Frontal cortex (tissue), 3 donors: ENCODE measurements at regions not wholly inside any gene's neighbourhood (a gene's known extent, or its start where the extent isn't known, plus 50 kb on each side); places are given as distances from the start of the nearest gene placed in this dataset.

Experiments used
- DNase-seq, 2 donors: peaks; one replicate each; pipeline ENCODE4 v3.0.0; 2012; ENCODE audit warnings: low spot score in 2 of 2
- FAIRE-seq: peaks from 2 replicates; lab custom pipeline; 2012; peaks lifted over from hg19 to GRCh38; lab: Jason Lieb, UNC
- donor health status: control.
- donor health status: control.
- donor health status: control.

DNA sequence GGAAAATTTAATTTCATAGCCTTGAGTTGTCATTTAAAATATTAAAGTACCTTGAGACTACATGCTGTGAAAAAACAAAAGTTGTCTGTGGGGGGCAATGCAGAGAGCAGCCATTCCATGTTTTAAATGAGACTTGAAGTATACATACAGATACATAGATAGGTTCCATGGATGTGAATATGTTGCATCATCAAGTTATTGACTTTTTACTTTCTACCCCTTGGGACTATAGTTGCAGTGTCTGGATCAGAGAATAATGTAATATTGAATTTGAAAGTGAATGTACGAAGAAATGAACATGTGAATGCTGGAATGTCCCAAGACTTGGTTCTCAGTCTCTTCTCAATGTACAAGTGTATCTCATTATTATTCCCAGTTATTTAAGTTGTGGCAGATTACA lies 751.0 kb downstream of the MRPL39 start:
- DNase-seq (no peak), FAIRE-seq (no peak)

DNA sequence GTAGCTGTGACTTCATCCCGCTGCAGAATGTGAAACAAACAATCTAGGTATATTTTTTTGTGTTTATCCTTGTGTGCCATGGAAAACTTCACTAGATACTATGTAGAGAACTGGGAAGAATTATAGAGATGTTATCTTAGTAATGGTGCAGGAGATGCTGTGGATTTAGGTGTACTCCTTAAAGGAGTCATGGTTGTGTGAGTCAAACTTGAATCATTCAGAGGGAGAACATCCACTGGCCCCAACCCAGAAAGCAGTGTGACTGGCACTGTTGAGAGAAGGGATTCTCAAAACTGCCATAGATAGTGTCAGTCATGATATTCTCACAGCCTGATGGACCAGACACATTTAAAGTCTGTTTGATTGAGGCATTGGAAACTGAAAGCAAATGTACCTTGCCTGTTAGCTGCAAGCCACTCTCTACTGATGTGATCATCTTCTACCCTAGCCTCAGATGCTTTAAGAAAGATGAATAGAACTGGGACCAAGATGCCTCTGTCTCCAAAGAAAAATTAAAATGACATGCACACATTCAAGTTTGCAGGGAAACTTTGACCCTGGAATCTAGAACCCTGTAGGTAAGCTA lies 754.6 kb downstream of the MRPL39 start:
- no peak for FAIRE-seq
- no peak for DNase-seq

DNA sequence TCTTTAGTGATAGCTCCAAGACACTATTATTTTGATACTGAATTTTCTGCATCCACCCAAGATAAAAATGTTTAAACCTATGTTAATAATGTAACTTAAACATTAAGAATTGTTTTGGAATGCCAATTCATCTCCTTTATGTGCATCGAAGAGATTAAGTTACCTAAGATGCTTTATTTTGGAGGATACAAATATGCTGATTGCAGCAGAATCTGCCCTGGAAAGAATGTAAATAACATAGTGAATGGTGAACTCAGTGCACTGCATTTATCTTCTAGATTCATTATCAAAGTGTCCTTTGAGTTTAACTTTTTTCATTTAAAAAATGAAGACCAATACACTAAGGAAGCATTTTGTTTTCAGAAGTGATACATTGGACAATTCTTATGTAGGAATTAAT lies 757.2 kb downstream of the MRPL39 start:
- DNase-seq, result no peak

DNA sequence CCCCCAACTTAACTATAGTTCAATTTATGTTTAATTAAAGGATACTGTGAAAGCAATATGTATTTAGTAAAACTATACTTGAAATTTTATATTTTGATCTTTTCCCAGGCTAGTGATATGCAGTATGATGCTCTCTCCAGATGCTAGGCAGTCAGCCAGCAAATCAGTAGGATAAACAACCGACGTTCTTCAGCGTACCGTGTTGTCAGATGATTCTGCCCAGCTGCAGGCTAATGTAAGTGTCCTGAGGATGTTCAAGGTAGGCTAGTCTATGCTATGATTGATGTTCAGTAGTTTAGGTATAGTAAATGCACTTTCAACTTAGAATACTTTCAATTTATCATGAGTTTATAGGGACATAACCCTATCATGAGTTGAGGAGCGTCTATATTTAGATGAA lies 762.6 kb downstream of the MRPL39 start:
- FAIRE-seq, result no peak

More for the DNA sequence above, 757.2 kb downstream of the MRPL39 start:
- FAIRE-seq, result no peak

DNA sequence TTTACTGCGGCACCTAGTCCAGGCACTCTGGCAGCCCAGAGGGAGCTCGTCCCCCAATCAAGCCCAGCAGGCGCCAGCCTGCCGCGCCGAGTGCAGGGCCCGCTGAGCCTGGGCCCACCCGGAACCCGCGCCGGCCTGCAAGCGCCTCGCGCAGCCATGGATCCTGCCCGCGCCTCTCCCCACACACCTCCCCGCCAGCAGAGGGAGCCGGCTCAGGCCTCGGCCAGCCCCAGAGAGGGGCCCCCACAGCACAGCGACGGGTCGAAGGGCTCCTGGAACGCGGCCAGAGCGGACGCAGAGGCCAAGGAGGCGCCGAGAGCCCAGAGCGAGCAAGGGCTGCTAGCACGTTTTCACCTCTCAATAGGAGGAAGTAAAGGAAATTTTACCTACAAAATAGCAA lies 767.0 kb downstream of the MRPL39 start:
- FAIRE-seq (no peak), DNase-seq (no peak)

More for the DNA sequence above, 762.6 kb downstream of the MRPL39 start:
- DNase-seq, result no peak

DNA sequence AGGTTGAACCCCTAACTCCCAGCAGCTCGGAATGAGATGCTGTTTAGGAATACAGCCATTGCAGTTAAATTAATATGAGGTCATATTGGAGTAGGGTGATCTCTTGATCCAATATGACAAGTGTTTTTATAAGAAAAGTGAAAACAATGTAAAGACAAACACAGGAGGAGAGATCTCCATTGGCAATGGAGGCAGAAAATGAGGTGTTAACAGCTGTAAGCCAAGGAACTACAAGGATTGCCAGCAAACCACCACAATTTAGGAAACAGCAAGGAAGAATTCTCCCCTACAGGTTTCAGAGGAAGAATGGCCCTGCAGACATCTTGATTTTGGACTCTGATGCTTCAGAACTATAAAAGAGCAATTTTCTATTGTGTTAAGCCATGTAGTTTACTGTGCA lies 774.3 kb downstream of the MRPL39 start:
- no peak for FAIRE-seq

DNA sequence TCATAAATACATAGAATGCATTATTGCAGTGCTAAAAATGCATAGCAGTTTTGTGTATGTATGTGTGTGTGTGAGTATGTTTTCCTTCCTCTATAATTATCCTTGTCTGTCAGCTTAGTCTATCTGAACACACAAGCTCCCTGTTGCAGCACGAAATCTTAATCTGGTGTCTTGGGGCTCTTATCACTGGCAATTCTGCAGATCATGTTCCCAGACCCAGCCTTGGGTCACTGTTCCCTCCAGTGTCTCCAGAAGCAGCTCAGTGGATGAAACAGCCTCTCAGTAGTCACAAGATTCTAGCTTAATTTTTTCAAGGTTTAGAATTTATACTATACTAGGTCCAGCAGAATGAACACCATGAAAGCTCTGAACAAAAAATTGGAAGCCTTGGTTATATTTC lies 777.9 kb downstream of the MRPL39 start:
- no peak for DNase-seq
- FAIRE-seq, result no peak

More for the DNA sequence above, 774.3 kb downstream of the MRPL39 start:
- no peak for DNase-seq

DNA sequence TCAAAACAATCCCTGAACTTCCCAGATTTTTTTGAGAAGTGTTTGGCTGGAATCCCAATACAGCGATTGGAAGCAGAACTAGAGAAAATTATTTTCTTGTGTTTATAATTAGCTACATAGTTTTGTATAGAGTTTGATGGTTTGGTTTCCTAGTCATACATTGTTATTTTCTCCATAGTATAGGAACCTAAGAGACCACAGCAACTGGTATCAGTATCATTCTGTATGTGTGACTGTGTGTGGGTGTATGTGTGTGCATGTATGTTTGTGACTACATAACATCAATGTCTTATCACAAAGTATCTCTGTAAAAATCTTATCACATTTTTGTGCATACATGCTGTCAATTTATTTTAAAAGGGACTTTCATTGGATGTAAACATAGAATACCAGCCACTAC lies 780.5 kb downstream of the MRPL39 start:
- DNase-seq, result no peak
- no peak for FAIRE-seq

DNA sequence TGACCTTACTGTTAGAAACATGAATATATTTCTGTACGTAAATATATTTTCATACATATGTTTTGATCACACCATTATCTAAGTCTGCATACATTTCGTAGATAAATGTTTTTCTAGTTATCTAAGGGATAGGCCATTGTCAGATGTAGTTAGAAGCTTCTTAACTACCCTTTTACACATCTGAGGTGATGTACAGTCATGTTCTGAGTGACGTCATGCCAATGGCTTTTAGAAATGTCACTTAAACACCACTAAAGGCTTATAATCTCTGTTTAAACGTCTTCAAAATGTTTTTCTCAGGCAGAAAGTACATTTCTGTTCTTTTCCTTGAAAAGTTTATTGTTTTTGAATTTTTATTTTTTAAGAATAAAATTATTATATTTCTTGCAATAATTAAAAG lies 781.9 kb downstream of the MRPL39 start:
- DNase-seq (no peak), FAIRE-seq (no peak)

DNA sequence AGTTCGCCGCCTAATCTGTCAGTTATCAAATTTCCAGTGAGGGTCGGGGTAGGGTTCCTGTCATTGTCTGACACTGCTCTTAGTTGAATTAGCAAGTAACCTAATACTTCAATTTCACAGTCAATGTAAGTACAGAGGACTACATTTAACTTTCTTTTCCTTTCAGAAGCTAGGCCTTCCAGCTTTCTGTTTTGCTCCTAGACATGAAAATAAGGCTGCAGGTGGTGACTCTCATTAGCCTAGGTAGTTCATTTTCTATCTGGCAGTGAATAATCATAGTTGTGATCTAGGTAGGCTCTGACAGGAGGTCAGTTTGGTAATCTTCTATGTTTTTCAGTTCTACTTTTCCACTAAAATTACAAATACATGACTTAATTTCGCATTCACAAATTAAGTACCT lies 783.1 kb downstream of the MRPL39 start:
- FAIRE-seq, result no peak

DNA sequence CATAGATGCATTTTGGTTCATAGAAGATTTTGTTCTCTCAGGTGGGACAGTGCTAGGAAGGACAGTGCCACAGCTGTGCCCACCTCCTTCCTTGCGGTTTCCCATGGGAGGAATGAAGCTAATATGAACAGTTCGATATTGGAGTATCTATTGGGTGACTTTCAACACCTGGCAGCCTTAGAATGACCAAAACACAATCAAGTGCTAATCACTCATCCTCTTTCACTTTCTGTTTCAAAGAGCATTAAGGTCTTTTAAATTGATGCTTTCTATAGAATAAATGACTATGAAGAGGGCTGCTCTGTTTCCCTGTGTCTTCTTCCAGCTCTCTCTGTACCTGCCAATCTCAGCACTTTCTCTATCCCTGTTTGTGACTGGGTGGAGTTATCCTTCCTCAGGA lies 784.0 kb downstream of the MRPL39 start:
- DNase-seq (no peak), FAIRE-seq (no peak)

More for the DNA sequence above, 783.1 kb downstream of the MRPL39 start:
- DNase-seq, result no peak

DNA sequence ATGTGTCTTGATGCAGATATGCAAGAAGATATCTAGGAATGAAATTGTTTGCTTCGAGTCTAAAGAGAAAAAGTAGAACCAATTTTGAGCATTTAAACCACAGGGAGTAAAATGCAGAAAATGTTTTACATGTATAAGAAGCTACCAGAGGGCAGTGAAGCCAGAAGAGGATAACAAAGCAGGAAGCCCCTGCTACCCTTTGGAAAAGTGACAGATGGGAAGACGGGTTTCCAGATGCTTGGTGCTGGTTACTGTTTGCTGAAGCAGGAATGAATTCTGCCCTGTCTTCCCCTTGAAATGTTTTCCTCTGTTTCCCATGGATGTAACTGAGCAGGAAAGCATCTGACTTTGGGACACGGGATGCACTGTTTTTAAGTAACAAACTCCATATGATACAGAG lies 822.2 kb downstream of the MRPL39 start:
- DNase-seq (no peak), FAIRE-seq (no peak)

DNA sequence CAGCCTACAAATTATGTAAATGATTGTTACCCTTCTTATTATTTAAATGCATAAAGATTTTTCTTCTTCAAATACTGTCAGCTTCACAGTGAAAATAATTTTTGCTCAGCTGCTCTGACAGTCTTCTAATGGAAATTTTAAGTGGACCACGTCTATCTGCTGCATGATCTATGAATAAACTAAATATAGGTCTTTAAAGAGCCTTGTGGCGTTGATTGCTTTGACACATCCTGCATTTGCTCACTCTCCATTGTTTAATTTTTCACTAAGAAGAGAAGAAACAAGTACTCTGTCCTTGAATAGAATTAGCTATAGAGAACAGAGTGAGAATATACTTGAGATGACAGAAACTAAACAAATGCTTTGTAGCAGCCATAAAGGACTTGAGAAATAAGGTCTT lies 826.1 kb downstream of the MRPL39 start:
- FAIRE-seq (no peak), DNase-seq (no peak)

DNA sequence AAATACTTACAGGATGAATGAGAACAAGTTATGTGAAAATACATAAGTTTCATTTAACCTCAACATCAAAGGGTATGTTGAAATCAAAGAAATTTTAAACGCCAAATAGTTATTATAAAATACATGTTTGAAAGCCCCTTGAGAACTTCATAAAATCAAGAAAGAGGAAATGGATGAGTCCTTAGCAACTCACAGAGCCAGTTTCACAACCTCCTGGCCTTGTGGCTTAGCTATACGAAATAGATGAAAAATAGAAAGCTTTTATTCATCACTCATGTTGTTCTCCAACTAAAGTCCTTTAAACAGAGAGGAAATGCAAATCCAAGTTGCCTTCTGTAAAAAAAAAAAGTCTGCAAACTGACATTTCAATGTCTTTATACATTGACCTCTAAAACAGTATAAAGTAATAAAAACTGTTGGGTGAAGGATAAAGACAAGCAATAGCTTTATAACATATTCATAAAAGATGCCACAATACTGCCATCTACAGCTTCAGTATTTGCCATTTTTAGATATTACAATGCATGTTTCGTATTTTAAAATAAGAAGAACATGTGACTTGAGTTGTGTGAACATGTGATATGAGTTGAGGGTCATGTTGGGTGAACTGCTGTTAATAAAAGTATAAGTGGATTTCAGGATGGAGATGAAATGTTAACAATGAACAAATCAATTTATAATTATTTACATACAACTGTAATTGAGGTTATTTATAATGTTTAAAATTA lies 847.8 kb downstream of the MRPL39 start:
- FAIRE-seq (no peak), DNase-seq (no peak)

DNA sequence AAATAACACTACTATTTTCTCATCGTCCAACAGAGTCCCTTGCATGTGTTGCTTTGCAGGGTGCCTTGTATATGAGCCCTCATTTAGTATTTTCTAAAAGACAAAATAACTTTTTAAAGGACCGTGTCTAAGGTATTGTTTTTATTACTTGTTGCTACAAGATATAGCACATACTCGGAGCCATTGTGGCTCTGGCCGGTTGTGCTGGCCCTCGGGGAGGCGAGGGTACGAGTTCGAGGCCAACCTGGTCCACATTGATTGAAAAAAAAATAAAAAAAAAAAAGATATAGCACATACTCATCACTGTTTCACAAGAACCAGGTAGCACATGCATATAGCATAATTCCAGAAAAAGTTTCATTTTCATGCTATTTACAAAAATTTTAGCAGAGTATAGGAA lies 869.2 kb downstream of the MRPL39 start:
- no peak for FAIRE-seq
- DNase-seq, result no peak

DNA sequence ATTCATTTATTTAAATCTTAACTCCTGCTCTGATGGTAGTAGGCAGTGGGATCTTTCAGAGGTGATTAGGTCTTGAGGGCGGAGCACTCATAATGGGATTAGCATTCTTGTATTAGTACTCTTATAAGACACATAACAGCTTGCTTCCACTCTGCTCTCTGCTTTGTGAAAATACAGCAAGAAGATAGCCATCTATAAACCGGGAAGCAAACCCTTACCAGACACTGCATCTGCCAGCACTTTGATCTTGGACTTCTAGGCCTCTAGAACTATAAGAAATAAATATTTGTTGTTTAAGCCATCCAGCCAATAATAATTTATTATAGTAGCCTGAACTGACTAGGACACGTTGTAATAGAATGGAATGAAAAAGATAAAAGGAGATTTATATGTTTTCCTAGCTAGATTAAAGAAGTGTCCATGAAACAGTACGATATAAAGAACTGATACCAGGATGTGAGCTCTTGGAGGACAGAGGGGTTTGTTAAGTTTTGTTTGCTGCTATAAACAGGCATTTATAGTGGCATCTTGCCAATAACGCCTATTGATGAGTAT lies 869.9 kb downstream of the MRPL39 start:
- FAIRE-seq (no peak), DNase-seq (no peak)

DNA sequence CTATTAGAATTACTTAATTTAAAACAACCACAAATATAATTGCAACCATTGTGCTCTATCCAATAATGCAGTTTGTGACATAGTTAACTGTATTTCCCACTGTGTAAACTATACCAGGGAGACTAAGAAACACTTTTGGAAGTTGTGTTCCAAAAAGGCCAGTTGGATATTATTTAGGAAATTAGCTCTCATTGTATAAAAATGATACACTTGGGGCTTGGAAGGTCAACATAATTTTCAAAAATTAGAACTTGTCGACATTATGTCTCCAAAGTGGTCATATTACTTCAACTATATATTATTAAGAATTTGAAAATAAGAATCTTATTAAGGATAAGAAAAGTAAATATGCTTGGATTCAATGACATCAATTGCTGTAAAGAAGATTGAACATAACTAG lies 876.6 kb downstream of the MRPL39 start:
- FAIRE-seq, result peak; percentile 26

DNA sequence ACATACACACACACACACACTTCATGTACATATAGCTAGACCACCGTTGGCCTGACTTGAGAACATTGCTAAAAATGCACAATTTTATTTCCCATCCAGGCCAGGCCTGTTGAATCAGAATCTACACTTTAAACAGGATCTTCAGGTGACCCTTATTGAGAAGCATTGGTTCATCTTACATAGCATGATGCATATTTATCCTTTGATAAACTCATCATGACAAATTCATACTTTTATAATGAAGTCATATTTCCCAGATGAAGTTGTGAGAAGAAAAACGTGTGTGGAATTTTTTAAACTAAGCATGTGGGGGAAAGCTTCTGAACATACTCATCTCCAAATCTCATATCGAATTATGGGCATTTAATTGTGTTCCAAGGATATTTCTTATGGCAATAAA lies 877.7 kb downstream of the MRPL39 start:
- DNase-seq (no peak), FAIRE-seq (no peak)

More for the DNA sequence above, 876.6 kb downstream of the MRPL39 start:
- DNase-seq, result no peak

DNA sequence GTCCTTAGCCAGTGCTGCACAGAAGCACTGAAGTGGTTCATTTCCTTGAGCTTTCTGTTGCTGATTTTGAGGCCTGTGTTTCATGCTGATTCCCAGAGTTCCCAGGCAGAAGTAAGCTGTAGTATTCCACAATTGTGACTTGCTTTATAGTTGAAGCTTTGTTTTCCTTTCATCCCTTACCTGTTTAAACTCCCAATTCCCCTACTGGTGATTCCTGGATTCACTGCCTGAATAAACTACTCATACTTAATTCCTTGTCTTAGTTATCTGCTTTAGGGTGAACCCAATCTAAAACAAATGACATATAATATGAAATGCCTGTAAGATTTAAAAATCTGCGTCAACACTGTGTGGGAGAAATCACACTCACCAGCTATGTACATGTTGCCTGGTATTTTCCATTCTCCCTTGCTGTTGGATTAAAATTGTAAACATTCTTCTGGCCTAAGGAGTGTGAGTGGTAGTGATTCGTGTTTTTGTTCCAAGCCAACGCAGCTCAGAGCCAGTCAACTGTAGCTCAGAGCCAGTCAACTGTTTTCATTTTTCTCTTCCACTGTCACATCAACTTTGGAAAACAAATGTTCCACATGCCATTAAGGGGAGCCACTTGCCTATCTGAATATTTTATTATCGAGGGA lies 879.4 kb downstream of the MRPL39 start:
- DNase-seq (no peak), FAIRE-seq (no peak)

DNA sequence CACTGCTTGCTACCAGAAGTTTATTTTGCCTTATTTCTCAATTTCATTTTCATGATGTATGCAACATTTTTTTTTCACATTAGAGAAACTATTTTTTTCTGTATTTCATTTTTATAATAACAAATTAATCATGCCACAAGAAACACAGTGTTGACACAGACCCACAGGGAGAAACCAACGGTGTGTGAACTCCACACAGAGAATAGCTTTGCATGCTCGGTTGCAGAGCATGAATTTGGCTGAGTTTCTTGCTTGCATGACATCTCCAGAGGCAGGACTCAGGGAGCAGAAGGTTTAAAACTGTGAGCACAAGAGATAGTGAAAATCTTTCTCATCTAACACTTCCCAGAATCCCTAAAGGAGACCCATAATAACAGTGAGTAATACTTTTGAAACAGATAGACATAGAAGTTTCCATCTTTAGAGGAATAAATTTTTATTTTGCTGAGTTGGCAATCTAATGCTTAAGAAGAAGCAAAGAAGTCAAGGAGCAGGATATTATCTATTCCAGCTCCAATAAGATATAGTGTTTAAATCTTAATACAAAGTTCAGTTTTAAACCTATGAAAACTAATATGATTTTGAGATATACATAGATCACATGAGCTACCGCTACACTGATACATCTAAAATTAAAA lies 890.9 kb downstream of the MRPL39 start:
- FAIRE-seq (no peak), DNase-seq (no peak)
